HG02610 (cell line): ENCODE measurements at regions not wholly inside any gene's neighbourhood (a gene's known extent, or its start where the extent isn't known, plus 50 kb on each side); places are given as distances from the start of the nearest gene placed in this dataset.
"Not testable (repeated sequence)": the region's sequence is repeated elsewhere in the genome, so short reads cannot be mapped to it uniquely, and the experiment has no call there.

Experiments
- ATAC-seq: cut with Tn5 transposase; IDR thresholded peaks from one replicate; pipeline ENCODE4 v1.9.1; 2021; ENCODE audit warnings: mild to moderate bottlenecking, moderate library complexity; ENCODE audit not compliant: unreplicated experiment

DNA sequence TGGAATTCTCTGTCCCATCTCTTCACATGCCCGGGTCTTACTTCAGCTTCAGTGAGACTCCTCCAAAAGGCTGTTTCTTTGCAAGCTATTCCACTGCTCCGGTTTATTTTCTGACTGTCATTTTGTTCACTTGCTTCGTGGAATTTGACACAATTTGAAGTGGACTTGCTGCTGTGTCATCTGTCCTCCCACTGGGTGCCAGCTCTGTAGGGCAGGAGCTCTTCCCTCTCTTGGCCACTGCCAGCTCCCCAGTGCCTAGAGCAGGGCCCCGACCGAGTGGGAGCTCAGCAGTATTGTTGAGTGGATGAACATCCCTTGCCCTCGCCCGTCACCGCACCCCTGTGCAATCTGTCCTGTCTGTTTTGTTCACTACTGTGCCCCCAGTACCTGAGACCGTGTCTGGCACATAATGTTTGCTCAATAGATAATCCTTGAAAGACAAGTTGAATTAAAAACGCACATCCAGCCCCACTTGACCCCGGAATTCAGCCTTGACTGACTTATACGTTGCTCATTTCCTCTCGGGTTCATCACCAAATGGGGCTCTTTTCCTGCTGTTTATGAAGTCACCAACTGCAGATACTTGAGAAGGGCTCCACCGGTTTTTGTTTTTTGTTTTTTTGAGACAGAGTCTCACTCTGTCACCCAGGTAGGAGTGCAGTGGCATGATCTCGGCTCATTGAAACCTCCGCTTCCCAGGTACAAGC, 170.3 kb upstream of the KCNG1 start:
- ATAC-seq: no peak

DNA sequence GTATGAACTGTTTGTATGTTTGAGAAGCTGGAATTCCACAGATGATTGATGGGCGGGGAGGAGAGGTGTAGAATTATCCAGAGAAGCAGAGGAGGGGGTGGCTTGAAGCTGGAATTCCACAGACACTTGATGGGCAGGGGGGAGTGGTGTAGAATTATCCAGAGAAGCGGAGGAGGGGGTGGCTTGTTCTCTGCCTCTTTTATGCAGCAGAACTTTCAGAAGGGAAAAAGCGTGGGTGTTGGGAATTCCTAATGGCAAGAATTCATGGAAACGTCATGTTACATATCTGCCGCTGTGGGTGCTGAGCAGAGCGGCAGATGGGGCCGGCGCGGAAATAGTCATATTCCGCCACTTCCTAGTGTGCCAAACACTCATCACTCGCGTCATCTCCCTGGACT, 167.9 kb upstream of the KCNG1 start:
- no peak for ATAC-seq

DNA sequence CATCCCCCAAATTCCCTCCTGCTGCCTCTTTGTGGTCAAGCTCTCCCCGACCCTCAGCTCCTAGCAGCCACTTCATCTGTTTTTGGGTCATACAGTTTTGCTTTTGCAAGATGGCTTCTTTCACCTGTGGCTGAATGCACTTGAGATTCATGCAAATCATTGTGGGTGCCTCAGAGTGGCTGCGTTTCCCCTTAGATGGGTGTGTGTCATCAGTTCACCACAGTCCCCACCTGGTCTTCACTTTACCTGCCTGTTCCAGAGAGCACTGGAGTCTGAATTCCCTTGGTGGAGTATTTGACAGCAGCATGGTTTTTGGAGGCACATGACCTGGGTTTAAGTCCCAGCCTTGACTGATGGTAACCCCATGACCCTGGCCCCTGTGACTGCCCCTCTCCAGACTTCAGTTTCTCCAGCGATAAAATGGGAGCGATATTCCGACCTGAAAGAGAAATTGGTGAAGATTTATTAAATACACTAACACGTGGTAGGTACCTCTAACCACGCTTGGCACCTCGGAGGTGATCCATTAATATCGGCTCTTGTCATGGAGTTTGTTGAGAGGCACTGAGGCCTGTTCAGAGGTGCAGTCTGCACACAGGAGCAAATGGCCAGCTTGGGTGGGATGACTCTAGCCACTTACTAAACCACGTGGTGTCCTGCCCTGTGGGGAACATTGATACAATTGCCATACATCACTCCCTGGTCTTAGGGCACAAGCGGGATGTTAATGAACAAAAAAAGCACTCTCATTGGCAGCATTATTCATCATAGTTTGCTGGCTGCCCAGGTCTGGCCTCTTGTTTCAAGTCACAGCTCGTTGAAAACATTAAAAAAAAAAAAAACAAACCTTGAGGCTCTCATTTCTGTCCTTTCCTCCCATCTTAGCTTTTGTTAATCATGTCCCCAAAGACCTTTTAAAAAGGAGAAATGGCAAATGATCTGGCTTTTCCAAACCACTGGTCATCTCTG, 167.2 kb upstream of the KCNG1 start:
- ATAC-seq: no peak

DNA sequence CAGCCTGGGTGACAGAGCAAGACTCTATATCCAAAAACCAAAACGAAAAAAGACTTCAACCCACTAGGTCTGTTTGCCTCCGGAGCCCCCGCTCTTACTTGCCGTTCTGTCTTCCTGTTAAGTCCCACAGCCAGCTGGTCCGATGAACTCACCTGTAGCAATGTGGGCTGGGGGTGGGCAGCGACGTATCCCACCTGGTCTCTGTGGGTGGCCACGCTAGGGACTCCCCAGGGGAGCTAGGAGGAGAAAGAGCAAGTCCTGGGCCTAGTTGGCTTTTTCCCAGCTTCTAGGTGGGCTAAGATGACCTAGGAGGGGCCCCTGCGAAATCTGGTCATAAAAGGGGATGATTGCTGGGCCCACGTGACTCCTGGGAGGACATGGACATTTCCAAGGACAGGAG, 166.0 kb upstream of the KCNG1 start:
- no peak for ATAC-seq

DNA sequence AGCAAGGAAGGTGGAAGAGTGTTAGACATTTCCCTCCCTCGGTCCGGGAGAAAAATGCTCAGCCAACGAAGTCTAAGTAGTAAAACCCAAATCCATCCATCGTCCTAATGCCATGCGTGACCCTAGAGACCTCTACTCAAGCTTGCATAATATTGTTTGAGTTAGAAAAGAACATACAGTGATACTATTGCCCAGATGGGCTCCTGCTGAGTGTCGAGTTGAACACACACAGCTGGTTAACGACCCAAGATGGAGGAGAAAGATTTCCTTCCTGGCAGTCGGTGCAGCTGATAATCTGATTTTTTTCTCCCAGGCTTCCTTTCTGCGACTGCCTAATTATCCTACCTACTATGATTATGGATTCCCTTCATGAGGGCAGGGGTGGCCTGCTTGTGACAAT, 164.4 kb upstream of the KCNG1 start:
- ATAC-seq: no peak

DNA sequence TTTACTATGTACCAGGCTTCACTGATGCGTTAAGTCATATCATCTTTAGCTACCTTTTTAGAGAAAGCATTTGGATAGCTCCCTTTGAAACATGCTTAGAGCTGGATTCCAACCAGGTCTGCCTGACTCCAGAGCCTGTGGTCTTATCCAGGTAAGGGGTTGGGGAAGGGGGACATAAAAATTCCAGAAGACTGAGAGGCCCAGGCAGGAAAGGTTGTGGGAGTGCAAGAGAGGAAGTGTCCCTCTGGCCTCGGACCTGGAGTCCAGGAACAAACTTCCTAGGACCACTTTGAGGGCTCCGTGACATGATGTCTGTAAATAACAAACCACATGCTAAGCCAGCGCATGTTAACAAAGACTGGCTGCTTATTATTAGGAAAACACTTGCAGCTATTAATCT, 163.0 kb upstream of the KCNG1 start:
- ATAC-seq: no peak

DNA sequence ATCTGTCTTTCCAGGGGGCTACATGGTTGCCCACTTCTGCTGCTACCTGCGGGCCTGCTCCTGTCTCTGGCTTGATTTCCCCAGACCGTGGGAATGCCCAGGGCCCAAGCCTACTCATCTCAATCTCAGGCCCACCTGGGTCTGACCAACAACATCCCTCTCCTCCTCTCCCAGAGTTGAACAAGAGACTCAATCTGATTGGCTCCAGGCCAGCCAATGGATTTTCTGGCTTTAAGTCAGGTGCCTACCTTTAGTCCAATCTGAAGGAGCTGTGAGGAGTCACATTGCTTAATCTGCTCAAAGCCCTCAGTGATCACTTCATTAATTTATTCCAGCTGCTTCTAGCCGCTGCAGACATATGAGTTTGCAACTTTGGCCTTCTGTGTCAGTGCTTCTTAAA, 162.4 kb upstream of the KCNG1 start:
- ATAC-seq: no peak

DNA sequence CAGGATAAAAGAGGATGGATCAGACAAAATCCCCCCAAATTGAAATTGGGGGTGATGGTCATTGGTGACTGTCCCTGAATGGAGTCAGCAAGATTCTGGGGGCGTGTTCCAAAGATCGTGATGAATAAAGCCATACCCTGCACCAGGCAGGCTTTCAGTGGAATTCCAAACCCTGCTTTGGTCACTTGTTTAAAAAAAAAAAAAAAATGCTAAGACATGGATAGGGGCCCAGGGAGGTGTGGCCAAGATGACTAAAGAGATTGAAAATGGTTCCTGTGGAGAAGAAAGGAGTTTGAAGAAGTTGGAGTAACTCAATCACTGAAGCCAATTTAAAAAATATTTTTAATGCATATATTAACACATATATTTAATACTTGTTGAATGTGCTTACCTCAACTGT, 161.4 kb upstream of the KCNG1 start:
- no peak for ATAC-seq

DNA sequence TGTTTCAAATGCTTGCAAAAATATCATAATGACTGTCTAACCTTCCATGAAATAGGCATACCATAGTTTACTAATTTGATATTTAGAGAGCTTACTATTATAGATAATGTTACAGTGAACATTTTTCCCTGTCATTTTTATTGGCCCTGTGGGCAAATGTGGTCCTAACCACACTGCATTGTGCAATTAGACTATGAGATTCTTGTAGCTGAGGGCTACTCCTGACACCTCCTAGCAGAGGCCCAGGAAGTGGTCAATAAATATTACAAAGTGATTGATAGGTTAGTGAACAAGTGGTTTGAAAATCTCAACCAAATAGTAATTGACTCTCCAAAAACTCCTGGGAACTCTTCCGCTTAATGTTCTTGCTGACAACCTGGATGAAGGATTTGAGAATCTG, 160.5 kb upstream of the KCNG1 start:
- no peak for ATAC-seq

DNA sequence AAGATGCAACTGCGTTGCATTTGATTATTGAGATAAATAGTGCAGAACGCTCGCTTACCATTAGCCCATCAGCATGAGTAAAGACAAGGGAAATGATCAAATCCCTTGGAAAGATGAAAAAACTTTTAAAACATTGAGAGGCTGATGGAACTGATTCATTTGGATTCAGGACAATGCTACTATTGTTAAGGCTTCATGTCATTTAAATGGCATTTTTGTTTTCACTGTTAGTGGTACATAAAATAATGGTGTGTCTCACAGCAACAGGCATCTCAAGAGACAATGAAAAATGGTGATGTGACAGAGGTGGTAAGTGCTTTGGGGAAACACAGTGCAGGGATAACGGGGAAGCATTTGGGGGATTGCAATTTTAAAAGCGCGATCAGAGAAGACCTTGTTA, 159.7 kb upstream of the KCNG1 start:
- no peak for ATAC-seq

DNA sequence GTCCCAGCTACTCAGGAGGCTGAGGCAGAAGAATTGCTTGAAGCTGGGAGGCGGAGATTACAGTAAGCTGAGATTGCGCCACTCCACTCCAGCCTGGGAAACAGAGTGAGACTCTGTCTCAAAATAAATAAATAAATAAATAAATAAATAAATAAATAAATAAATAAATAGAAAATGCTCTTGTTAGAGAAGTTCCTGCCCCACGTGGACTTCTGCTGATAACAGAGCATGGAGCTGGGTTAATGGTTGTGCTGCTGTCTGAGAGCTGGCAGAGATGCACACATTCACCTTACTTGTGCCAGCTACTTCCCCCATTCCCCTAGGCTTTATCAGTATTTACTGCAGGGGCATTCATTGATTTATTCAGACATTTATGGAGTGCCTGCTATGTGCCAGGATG, 155.2 kb upstream of the KCNG1 start:
- no peak for ATAC-seq

DNA sequence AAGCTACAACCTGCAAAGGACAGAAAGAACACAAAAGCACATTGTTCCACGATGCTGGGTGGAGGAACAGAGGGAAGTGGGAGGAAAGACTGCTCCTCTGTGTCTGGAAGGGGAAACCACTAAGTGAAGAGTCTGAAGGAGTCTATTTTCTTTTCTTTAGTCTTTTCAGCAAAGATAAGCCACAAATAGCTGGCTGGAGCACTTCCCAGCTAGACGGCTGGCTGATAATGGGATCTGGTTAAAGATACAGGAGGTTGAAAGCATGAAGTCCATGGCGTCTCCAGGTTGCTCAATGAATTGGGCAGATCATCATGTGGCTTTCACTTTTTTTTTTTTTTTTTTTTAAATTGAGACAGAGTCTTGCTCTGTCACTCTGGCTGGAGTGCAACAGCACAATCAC, 154.0 kb upstream of the KCNG1 start:
- ATAC-seq: no peak

DNA sequence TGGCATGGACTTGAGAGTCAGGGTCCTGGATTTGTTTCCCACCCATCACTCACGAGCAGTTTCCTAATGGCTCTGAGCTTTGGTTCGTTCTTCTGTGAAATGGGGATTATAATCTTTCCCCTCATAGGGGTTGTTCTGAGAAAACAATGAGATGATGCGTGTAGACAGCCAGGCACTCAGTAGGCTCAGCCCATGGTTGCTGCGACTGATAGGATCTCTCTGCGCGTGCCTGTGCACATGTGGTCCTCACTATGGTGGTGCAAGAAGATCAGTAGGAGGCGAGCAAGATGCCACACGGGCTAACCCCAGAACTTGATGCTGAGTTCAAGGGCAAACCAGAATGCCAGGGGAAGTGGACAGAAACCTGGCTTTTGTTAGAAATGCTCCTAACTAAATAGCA, 153.5 kb upstream of the KCNG1 start:
- ATAC-seq: no peak

DNA sequence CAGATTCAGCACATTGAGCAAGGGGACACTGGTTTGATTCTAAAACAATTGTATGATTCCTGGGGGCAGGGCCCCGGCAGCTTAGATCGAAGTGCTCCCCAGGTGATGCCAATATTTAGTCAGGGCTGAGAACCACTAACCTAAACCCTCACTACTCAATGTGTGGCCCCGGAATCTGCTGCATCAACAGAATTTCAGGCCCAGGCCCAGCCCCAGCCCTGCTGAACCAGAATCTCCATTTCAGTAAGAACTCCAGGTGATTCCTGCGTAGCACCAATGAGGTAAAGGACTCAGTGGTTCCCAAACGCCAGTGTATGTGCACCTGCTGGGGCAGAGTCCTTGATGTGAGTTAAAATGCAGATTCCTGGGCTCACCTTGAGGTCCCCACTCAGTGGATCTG, 152.8 kb upstream of the KCNG1 start:
- ATAC-seq: no peak

DNA sequence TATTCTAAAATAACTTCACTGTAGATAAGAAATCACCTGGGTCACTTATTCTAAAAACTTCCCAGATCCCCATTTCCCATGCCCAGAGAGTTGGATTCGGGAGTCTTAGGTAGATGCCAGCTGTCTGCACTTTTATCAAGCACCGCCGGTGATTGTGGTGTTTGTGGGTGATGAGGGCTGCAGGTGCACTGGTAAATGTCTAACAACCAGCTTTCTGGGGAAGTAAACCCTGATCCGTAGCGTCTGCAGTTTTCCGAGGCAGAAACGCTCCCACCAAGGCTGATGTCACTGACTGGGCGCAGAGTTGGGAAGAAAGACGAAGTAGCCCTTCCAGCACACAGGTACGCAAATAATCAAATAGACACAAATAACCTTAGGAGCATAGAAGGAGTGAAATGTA, 152.2 kb upstream of the KCNG1 start:
- no peak for ATAC-seq

DNA sequence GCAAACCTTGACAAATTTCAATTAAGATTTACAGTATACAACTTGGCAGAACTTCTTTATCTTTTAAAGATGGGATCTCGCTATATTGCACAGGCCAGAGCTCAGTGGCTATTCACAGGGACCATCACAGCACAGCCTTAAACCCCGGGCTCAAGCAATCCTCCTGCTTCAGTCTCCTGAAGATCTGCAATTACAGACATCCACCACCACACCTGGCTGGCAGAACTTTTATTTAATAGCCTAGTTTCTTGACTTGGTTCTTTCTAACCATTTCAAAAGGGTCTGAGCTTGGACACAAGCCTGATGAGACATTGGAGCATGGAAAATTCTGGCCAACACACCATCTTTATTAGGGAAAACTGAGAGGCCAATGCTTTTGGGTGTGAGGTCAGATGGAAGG, 151.6 kb upstream of the KCNG1 start:
- ATAC-seq: no peak

DNA sequence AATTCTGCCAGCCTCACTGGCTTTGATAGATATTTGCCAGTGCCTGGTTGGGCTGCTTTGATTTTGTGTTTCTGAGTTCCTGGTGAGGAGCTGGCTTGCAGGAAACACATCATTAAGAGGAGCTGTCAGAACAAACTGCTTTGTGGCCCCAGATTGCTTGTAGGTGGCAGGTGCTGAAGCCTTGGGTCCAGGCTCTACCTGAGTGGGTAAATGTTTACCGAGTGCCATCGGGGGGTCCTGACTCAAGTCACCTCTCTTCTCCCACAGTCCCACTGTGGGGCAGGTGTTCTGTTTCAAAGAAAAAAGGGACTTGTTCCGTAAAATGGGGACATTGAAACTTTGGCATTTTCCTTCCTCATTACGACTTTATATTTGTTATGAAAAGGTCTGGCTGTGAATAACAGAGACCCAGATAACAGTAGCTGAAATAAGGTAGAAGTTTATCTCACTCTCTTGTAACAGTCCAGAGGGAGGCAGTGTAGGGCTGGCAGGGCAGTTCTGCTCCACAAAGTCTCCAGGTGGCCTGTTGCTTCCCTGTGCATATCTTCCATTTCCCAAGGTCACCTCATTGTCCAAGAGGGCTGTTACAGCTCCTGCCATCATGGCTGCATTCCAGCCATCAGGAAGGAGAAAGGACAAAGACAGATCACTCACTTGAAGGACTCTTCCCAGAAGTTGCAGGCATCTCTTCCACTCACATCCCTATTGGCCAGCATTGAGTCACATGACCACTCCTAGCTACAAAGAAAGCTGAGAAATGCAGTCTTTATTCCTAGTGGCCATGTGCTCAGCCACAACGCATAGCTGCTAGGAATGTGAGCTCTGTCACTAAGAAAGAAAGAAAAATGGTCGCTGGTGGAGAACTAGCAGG, 149.9 kb upstream of the KCNG1 start:
- ATAC-seq: no peak

DNA sequence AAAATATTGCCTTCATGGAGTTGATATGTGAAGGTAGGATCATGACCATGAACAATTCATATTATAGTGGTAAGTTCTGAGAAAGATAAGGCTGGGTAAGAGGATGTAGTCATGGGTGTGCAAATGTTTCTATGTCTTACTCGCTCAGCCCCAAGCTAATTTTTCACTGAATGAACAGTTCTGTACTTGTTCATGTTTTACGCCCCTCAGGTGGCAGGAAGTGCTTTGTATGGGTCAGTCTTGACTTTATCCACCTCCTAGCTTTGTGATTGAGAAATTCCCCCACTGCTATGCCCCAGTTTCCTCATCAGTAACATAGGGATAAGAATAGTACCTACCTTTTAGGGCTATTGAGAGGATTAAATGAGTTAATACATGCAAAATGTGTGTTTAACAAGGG, 148.2 kb upstream of the KCNG1 start:
- ATAC-seq: no peak

DNA sequence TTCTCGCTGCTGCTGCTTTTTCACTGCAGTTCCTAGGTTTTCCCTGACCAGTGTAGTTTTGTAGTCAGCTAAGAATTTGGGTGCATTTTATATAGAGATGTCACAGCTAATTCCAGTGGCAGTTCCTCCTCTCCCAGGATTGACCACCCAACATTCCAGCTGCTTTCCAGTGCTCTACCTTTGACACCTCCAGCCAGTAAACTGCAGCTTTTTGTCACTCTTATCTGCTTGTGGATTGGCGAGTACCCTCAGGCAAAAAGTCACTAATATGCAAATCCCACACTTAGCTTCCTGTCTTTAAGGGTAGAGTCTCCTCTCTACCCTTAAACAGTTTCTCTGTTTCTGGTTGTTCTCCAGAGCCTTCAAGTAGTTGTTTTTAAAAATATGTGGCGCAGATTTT, 146.9 kb upstream of the KCNG1 start:
- ATAC-seq: no peak

DNA sequence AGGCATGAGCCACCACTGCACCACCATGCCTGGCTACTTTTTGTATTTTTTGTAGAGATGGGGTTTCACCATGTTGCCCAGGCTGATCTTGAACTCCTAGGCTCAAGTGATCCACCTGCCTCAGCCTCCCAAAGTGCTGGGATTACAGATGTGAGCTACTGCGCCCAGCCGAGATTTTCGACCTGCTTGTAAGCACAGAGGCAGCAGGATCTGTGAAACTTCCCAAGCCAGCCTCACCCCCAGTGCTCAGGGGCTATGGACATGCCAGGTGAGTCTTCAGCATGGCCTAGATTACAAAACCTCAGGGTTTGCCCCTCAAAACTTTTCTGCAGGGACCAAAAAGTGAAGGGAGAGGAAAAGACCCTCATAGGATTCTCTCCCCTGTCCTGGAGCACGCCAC, 145.0 kb upstream of the KCNG1 start:
- ATAC-seq: not testable (repeated sequence)

DNA sequence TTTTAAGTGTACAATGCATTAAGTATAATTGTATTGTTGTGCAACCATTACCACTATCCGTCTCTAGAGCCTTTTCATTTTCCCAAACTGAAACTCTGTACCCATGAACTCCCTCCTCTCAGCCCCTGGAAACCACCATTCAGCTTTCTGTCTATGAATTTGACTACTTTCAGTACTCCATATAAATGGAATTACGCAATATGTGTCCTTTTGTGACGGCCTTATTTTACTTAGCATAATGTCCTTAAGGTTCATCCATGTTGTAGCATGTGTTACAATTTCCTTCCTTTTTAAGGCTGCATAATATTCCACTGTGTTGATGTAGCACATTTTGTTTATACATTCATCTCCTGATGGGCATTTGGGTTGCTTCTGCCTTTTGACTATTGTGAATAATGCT, 143.6 kb upstream of the KCNG1 start:
- ATAC-seq: no peak
